ENCODE measurements at regions not wholly inside any gene's neighbourhood (a gene's known extent, or its start where the extent isn't known, plus 50 kb on each side); places are given as distances from the start of the nearest gene placed in this dataset.

GRCh38 chr14:86518298-86518697 lies 988.4 kb downstream of the FLRT2 start:
- no peak for TF ChIP-seq CTCF (conservative IDR thresholded peaks at IDR 0.05)
- TF ChIP-seq EZH2 (IDR thresholded peaks at IDR 0.05; ENCODE audit: low read depth): no peak

Measured in PC-9 (cell line).